ENCODE measurements at regions not wholly inside any gene's neighbourhood (a gene's known extent, or its start where the extent isn't known, plus 50 kb on each side); places are given as distances from the start of the nearest gene placed in this dataset.

DNA sequence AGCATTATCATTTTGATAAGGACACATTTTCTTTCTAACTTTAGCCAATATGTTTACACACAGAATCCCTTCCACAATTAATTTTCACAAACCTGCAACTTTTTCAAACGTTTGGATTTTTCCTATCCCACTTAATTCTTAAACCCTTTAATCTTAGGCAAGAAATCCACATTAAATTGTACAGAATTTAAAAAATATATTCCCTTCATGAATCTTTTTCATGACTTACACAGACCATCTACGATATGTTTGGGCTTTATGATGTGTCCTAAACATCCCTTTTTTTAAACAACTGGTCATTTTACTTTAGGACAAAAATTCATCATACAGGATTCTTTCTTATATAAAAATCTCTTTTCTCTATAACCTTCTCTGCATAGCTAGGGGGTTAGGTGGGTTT lies 241.5 kb upstream of the CNTNAP4 start (continued):
- no peak for TF ChIP-seq ETS1 (IDR thresholded peaks at IDR 0.05)
- TF ChIP-seq EZH2 (IDR thresholded peaks at IDR 0.05; ENCODE audit: low read depth, unreplicated experiment): no peak

DNA sequence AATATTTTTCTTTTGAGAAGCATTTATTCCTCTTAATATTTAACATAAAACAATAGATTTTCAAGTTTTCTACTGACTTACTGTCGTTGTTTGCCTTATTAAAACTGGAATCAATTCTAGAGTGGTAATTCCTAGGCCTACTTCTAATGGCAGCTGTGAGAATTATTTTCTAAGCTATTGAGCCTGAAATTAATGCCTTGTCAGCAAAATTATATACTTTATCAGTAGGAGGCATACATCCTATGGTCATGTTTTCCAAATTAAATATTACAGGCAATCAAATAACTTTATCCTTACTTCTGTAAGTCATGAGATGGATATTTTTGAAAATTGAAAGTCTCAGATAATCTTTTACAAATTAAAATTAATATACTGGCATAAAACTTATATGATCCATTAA lies 239.1 kb upstream of the CNTNAP4 start:
- Mint-ChIP-seq H3K9me3 (peaks cover 65% of the 10 kb centered on the region), H3K27ac (no peak overlapping the region), H3K4me1 (no peaks in the 10 kb centered on the region), H3K27me3 (ENCODE audit: insufficient read depth, low read depth, poor library complexity) (no peaks in the 10 kb centered on the region), H3K4me3 (no peak overlapping the region), H3K36me3 (ENCODE audit: low read depth) (peaks cover 21% of the 10 kb centered on the region; the same call in 2 of the 3 replicates)
- H2AFZ ChIP-seq: no peak overlapping the region
- peaks cover 15% of the 10 kb centered on the region for H3K36me3 ChIP-seq (ENCODE audit: insufficient read depth)
- no peaks in the 10 kb centered on the region for H4K20me1 ChIP-seq (replicated peaks; ENCODE audit: insufficient read depth)
- no peak for ATAC-seq
- no peaks in the 10 kb centered on the region for H3F3A ChIP-seq (replicated peaks; ENCODE audit: low read depth)
- no peak for DNase-seq (ENCODE audit: low spot score)
- H3K79me2 ChIP-seq (replicated peaks; ENCODE audit: insufficient read depth): no peaks in the 10 kb centered on the region
- H3K4me2 ChIP-seq: no peak overlapping the region
- 0 out of 2 replicates have a peak, but pooled peaks cover 2% of the 10 kb centered on the region for H3K9me2 ChIP-seq (ENCODE audit: insufficient read depth)
- no peaks in the 10 kb centered on the region for H3K4me1 ChIP-seq (ENCODE audit: insufficient read depth)
- no peak overlapping the region for H3K27ac ChIP-seq (ENCODE audit: low read depth)
- no peak overlapping the region for H3K4me3 ChIP-seq
- no peaks in the 10 kb centered on the region for H3K27me3 ChIP-seq (ENCODE audit: insufficient read depth)
- no peak for TF ChIP-seq REST (IDR thresholded peaks at IDR 0.05; ENCODE audit: unreplicated experiment)
- TF ChIP-seq JUNB (IDR thresholded peaks at IDR 0.05; ENCODE audit: unreplicated experiment): no peak
- TF ChIP-seq ZNF462 (CRISPR knock-in tag; IDR thresholded peaks at IDR 0.05): no peak
- TF ChIP-seq EZH2 (IDR thresholded peaks at IDR 0.05; ENCODE audit: low read depth, unreplicated experiment): no peak
- no peak for TF ChIP-seq ETS1 (IDR thresholded peaks at IDR 0.05)
- TF ChIP-seq NANOG (IDR thresholded peaks at IDR 0.05; ENCODE audit: borderline replicate concordance): no peak
- TF ChIP-seq STAT1 (IDR thresholded peaks at IDR 0.05; ENCODE audit: unreplicated experiment): no peak
- no peak for TF ChIP-seq ZNF114 (CRISPR knock-in tag; IDR thresholded peaks at IDR 0.05)
- TF ChIP-seq POLR2AphosphoS5 (IDR thresholded peaks at IDR 0.05; ENCODE audit: low read depth): no peak
- TF ChIP-seq CTCF (conservative IDR thresholded peaks at IDR 0.05; ENCODE audit: low read depth in 2 of 2): no peak
- no peak for TF ChIP-seq ZNF331 (CRISPR knock-in tag; IDR thresholded peaks at IDR 0.05; ENCODE audit: low read depth)
- TF ChIP-seq EZH2phosphoT487 (IDR thresholded peaks at IDR 0.05; ENCODE audit: unreplicated experiment): no peak

Data from GM23338 (cell line).